ENCODE measurements at regions not wholly inside any gene's neighbourhood (a gene's known extent, or its start where the extent isn't known, plus 50 kb on each side); places are given as distances from the start of the nearest gene placed in this dataset.

DNA sequence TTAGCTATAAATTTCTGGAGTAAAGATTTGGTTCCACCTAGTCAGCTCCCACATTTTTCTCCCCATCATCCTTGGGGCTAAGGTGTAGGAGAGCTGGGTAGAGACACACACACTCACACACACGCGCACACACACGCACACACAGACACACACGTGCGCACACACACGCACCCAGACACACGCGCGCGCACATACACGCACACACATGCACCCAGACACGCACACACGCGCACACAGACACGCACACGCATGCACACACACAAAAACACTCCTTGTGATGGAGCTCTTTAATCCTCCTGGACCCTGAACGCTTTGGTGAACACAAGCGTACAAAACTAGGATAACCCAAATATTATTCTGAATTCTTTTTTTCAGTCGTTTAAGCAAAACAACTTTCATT lies 253.6 kb downstream of the C16orf95 start:
- TF ChIP-seq EZH2 (IDR thresholded peaks at IDR 0.05; ENCODE audit: insufficient read depth, poor library complexity, severe bottlenecking) (no peak), EZH2phosphoT487 (IDR thresholded peaks at IDR 0.05; ENCODE audit: insufficient read depth, low read depth) (no peak)

Data from GM23248 (cell line).